NB4 (cell line): ENCODE measurements at regions not wholly inside any gene's neighbourhood (a gene's known extent, or its start where the extent isn't known, plus 50 kb on each side); places are given as distances from the start of the nearest gene placed in this dataset.
"Not testable (repeated sequence)": the region's sequence is repeated elsewhere in the genome, so short reads cannot be mapped to it uniquely, and the experiment has no call there.

Experiments
- DNase-seq: peaks from one replicate; pipeline ENCODE4 v3.0.0; 2010; ENCODE audit warnings: low read depth
- H3K4me3 ChIP-seq: one replicate; pipeline ENCODE4 v1.5.1; 2011; ENCODE audit warnings: mild to moderate bottlenecking, low read depth, low read length, moderate library complexity
- MYC ChIP-seq: IDR thresholded peaks from 2 replicates; pipeline ENCODE4 v1.6.1; 2011; ENCODE audit warnings: low read depth, low read length
- POLR2A ChIP-seq: IDR thresholded peaks from 2 replicates; pipeline ENCODE4 v1.6.1; 2011; ENCODE audit warnings: mild to moderate bottlenecking; ENCODE audit not compliant: insufficient read length; ENCODE audit errors: extremely low read depth
- TF ChIP-seq, protein P1 (sequence below): IDR thresholded peaks from one replicate; pipeline ENCODE4 v1.5.1; 2012; ENCODE audit warnings: low read depth, low read length
- TF ChIP-seq, protein P2 (sequence below): IDR thresholded peaks from 2 replicates; pipeline ENCODE4 v1.6.1; 2011; ENCODE audit warnings: low read depth, low read length

DNA sequence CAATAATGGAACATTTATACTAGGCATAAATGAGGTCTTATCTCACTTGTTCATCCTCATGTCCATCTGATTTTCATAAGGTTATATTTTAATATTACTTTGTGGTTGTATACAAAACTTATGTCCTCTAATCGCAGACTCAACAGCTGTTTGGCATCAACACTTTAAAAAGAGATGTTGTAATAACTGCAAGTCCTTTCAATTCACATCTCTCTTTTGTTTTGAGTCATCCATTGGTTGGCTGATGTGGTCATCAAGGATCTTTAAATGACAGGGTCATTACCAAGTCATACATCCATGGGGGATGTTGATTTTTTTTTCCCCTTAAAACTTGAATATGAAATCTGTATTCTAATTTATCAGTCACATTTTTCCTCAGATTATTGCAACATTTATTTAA lies 299.4 kb upstream of the NRSN1 start:
- no peak for DNase-seq
- H3K4me3 ChIP-seq, result no peak overlapping the region
- TF ChIP-seq POLR2A, result no peak
- TF ChIP-seq, protein P1, sequence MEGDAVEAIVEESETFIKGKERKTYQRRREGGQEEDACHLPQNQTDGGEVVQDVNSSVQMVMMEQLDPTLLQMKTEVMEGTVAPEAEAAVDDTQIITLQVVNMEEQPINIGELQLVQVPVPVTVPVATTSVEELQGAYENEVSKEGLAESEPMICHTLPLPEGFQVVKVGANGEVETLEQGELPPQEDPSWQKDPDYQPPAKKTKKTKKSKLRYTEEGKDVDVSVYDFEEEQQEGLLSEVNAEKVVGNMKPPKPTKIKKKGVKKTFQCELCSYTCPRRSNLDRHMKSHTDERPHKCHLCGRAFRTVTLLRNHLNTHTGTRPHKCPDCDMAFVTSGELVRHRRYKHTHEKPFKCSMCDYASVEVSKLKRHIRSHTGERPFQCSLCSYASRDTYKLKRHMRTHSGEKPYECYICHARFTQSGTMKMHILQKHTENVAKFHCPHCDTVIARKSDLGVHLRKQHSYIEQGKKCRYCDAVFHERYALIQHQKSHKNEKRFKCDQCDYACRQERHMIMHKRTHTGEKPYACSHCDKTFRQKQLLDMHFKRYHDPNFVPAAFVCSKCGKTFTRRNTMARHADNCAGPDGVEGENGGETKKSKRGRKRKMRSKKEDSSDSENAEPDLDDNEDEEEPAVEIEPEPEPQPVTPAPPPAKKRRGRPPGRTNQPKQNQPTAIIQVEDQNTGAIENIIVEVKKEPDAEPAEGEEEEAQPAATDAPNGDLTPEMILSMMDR, result no peak
- TF ChIP-seq, protein P2, sequence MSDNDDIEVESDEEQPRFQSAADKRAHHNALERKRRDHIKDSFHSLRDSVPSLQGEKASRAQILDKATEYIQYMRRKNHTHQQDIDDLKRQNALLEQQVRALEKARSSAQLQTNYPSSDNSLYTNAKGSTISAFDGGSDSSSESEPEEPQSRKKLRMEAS, result no peak
- no peak for TF ChIP-seq MYC

DNA sequence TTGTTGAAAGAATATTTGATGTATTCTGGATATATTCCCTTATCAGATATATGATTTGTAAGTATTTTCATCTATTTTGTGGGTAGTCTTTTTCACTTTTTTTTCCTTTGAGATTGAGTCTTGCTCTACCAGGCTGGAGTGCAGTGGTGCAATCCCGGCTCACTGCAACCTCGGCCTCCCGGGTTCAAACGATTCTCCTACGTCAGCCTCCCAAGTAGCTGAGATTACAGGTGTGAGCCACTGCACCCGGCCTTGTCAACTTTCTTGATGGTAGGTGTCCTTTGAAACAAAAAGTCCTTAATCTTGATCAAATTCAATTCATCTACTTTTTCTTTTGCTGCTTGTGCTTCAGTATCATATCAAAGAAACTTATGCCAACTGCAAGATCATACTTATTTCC lies 297.2 kb upstream of the NRSN1 start:
- DNase-seq, result no peak
- H3K4me3 ChIP-seq, result no peak overlapping the region
- TF ChIP-seq POLR2A (no peak), MYC (no peak)
- TF ChIP-seq, protein P2, result no peak
- TF ChIP-seq, protein P1, result no peak

DNA sequence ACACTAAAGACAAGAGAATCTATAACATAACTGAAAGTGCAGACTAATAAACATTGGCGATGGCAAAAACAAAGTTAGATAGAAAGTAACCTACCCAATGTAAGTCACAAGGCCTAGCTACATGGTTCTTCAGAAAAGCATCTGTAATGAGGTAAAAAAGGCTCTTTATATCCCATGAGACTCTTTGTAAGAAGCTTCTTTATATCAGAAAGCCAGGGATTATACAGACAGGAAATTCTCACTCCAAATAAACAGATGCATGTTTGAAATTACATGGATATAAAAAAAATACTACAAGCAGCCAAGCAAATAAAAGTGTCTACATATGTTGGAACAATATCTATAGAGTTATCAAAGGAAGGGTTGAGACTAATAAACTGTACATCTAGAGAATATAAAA lies 284.9 kb upstream of the NRSN1 start:
- DNase-seq, result no peak
- H3K4me3 ChIP-seq, result no peak overlapping the region
- TF ChIP-seq POLR2A (no peak), MYC (no peak)
- TF ChIP-seq, protein P1, result no peak
- TF ChIP-seq, protein P2, result no peak

DNA sequence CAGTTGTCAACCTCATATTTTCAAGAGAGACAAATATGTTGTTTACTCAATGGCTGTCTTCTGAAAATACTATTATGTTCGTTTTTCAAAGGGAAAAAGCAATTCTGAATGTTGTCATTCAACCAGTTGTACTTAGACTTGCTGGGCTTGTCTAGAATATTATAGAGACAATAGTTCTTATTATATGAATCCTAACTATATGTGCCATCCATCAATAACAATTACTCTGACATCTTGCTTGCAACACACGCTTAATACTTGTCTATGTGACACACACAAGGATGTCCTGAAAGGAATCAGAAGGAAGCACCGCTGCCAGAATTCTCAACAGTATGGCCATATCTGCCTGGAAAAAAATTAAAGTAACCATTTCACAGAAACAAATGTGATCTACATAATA lies 283.3 kb upstream of the NRSN1 start:
- no peak for DNase-seq
- no peak for TF ChIP-seq MYC
- TF ChIP-seq, protein P2, result no peak
- no peak overlapping the region for H3K4me3 ChIP-seq

DNA sequence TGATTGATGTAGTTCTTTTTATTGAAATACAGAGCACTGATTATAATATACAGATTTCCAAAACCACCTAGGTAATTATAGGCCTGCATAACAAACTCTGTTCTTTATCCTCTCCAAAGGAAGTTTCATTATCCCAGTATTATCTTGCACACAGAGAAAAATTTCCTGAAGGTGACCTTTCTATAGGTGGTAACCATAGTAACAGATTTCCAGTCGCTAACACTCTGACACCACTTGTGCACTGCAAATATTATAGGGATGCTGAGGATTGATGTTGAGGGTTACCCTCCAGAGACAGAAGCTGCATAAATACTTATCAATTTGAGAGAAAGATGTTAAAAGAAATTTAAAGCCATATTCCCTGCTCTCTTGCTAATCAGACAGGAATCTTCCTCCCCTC lies 274.5 kb upstream of the NRSN1 start:
- no peak overlapping the region for H3K4me3 ChIP-seq
- DNase-seq, result no peak
- TF ChIP-seq, protein P2, result no peak
- TF ChIP-seq, protein P1, result no peak

DNA sequence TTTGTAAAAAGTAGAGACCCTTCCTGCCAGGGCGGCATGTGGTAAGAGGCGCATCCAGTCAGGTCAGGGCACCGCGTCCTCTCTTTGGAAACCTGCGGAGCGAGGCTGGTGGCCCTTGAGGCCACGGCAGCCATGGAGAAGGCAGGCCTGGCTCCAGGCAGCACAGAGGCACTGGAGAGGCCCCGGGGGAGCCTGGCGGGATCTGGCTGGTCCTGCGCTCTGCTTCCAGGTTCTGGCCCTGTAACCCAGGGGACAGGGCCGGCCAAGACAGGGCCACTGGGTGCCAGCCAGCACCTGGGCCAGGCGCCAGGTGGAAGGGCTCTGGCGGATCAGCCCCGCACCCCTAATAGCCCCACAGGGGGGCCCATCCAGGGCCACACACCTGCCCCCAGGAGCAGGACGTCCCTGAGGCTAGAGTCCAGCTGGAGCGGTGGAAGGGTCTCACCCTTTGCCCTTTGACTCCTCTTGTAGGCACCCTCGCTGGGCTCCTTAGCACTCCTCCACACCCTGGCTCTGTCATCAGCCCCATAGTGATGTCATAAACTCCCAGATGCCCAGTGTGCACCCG lies 272.4 kb upstream of the NRSN1 start:
- not testable (repeated sequence) for DNase-seq, H3K4me3 ChIP-seq

DNA sequence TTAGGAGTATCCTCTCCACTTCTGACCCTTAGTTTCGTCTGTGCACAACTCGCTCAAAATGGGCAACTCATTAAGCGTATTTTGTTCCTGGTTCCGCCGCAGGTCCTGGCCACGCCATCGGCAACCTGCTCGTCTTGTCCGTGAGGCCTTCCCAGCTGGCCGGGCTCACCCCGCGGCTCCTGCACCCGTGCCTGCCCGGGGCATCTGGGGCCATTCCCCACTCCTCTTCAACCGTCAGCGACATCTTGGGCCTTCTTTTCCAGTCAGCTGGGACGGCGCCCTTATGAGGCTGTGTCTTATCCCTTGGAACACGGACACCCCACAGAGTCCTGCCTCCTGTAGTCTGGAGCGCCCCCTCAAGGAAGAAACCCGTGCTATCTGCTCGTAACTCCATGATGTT lies 271.9 kb upstream of the NRSN1 start:
- not testable (repeated sequence) for DNase-seq

More for the DNA sequence above, 271.9 kb upstream of the NRSN1 start:
- H3K4me3 ChIP-seq, result not testable (repeated sequence)
